ENCODE measurements at regions not wholly inside any gene's neighbourhood (a gene's known extent, or its start where the extent isn't known, plus 50 kb on each side); places are given as distances from the start of the nearest gene placed in this dataset.
"Not testable (repeated sequence)": the region's sequence is repeated elsewhere in the genome, so short reads cannot be mapped to it uniquely, and the experiment has no call there.

DNA sequence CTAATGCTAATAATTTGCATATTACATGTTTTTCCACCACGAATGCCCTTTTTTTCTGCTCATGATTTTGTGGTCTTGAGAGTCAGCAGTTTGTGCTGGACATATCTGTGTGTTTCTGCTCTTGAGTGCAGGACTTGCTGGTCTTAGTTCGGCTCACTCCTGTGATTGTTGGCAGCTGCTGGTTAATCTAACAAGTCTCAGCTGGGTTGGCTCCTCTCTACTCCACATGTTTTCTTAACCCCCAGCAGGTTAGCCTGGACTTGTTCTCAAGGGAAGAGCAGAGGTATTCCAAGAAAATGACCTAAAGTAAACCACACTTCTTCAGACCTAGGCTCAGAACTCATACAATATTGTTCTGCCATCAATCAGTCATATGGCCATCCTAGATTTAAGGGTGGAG lies 1238.9 kb downstream of the XPNPEP1 start:
- DNase-seq (ENCODE audit: low spot score): peak; percentile 18

DNA sequence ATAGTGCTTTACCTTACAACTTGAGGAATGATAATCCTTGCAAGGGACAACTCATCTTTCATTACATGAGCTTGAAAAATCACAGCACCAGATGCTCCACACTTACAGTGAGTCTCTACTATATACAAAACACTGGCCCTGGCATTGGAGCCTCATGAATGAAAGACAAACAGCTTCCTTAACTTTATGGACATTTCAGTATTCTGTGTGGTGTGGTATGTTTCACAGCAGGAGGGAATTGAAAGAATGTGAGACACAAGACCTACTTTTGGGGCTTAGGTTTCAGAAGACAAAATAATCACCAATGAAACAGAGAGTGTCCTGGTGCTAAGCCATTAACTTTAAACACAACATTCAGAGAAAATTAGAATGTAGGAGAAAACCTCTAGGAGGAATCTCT lies 1249.6 kb downstream of the XPNPEP1 start:
- no peak for DNase-seq (ENCODE audit: low spot score)

DNA sequence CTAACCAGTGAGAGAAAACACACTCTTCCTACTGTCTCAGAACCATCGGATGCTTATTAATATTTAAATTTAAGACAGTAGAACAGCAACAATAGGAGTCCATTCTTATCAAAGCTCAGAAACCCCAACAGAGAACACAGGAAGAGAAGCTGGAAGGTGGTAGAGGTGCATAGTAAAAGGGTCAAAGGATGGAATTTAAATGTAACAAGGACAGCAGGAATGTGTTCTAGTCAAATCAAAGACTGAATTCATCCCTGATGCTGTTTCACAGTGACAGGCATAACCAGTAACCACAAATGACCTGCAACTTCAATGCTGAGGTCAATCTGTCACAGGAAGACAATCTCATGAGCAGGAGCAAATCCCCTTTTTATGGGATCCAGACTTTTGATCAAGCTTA lies 1259.7 kb downstream of the XPNPEP1 start:
- DNase-seq (ENCODE audit: low spot score): no peak

DNA sequence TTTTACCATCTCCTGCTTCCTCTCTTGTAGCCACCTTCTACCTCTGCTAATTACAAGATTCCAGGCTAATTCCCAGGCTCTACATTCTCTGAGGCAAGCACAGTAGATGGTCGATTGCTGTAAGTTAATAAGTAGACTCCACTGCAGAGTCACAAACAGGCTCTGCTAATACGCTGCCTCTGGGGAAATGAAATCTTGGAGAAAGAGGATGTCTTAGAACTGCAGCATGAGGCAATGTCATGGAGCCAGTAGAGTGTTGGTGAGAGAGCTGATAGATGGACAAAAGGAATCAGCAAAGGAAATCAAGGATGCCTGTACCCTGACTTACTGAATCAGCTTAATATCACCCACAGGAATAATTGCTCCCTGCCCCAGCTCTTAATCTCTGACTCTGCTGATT lies 1260.3 kb downstream of the XPNPEP1 start:
- no peak for DNase-seq (ENCODE audit: low spot score)

DNA sequence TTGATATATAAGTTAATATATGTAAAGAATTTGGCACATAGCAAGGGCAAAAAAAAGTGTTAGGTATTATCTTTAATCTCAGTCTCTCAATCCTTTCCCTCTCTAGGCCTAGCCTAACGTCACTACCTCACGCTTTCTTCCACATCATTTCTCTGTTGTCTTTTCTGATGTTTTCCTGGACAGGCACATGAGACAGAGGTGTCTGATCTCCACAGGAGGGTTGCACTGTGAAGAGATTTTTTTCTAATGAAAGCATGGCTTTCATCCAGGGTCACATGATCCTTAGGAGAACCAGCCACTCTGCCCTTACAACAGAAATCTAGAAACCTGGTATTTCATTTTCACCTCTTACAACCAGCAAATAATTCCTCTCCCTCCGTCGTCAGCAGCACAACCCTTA lies 1268.3 kb downstream of the XPNPEP1 start:
- DNase-seq (ENCODE audit: low spot score): no peak

DNA sequence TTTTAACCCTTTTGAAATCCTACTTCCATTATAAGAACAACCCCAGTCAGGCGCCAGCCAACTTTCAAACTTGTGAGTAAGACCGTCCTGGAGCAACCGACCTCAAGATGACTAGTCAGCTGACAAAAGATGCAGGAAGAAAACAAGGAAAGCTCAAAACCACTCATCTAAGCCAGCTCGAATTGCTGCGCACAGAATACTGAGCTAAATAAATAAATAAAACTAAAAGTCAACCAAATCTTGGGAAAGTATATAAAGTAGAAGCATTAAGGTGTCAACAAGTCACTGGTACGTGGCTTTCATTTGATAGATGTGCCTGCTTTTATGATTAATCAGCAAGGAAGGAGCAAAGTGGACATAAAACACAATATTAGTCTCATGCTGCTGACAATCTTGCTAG lies 1269.8 kb downstream of the XPNPEP1 start:
- peak; percentile 1 for DNase-seq (ENCODE audit: low spot score)

DNA sequence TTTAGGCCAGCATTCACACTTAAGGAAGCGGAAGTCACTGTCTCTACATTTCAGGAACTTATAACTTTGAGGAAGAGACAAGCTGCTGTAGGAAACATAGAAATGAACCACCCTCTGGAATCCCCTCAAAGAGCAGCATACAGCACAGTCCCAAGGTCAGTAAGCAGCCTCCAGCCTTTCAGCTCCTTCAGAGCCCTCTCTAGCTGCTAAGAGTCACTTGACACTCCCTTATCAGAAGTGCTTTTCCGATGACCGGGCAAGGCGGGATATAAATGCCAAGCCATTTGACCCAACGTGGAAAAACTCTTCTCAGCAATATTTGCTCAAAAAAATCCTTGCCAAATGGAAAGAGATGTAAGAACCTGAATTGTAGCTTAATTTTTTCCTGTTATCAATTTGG lies 1284.3 kb downstream of the XPNPEP1 start:
- DNase-seq (ENCODE audit: low spot score): no peak

DNA sequence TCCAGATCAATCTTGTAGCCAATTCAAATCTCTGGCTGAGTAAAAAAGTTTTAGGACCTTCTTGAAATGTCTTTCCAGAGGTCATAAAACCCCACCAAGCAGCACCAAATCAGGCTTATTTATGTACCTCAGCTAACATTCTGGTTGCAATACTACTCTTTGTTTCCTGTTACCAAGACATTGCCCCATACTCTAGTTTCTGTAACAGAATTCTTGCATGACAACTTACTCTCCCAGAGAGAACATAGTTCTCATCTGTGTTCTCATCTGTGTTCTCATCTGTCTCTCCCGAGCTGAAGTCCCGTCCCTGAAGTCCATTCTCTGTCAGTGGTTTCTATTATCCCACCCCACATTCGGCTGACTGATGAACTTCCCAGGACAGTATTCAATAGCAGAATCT lies 1285.1 kb downstream of the XPNPEP1 start:
- no peak for DNase-seq (ENCODE audit: low spot score)

DNA sequence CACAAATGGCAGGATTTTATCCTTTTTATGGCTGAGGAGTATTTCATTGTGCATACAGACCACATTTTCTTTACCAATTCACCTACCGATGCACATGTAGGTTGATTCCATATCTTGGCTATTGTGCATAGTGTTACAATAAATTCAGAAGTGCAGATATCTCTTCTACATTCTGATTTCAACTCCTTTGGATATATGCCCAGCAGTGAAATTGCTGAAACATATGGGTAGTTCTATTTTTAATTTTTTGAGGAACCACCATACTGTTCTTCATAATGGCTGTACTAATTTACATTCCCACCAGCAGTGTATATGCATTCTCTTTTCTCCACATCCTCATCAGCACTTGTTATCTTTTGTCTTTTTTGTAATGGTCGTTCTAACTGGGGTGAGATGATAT lies 1290.3 kb downstream of the XPNPEP1 start:
- DNase-seq (ENCODE audit: low spot score): no peak

DNA sequence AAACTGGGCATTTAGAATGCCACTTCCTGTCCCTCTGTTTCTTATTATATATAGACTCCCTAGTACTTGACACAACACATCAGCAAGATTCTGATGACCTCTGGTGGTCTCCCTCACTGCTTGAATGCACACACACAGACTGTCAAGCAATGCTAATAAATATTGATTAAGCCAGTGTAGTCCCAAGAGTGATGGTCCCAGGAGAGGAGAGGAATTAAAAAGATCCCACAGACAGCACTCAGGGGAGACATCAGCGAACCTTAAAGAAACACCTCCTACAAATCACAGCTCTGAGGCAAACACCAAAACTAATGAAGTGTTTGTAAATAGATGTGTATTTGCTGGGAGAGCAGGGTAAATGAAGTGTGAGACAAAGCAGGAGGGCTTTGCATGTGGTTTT lies 1291.2 kb downstream of the XPNPEP1 start:
- no peak for DNase-seq (ENCODE audit: low spot score)

DNA sequence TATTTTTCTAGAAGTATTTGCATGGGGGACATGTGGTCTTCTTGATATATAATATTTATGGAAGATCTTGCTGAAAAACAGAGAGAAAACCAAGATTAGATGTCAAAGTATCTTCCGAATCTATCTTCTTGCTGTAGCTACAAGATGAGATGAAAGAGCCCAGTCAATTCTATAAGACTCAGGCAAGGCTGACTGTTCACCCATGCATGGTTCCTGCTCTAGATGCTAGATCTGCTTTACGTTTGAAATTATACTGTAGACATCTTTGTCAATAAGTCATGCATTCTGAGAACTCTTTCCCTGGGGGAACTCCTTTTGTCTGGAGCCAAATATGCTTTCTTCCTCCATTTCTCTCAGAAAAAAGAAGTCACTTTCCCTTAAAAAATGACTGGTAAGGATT lies 1292.0 kb downstream of the XPNPEP1 start:
- no peak for DNase-seq (ENCODE audit: low spot score)

DNA sequence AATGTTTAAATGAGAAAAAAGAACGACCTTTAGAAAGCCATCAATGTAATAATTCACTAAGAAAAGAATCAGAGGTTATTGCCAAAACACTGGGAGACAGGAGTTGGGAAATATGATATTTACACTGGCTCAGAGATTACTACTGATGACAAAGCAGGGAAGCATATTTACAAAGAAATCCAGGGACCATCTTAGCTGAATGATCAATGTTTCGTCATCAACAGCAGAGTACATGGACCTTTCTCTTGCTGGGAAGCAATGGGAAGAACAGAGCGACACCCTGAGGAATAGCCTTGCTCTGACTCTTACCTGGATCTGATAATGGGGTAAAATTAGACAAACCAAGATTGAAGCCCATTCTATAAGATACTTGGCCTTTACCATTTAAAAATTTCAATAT lies 1293.5 kb downstream of the XPNPEP1 start:
- DNase-seq (ENCODE audit: low spot score): no peak

DNA sequence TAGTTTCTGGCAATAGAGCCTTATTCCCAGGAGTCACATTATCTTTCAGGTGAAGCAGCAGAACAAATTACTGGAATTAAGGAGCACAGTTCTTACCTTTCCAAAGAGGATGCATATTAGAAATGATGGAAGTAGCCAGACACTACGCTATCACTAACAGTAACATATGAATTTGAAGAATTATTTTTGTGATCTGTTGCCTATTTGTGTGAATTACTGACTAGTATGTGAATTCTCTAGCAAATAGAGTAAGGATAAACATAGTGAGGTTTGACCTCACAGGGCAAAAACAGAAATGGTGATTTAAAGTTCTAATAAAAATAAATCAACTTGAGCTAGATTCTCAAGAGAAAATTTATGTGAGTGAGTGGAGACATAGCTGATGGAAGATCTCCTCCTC lies 1299.3 kb downstream of the XPNPEP1 start:
- DNase-seq (ENCODE audit: low spot score): no peak

DNA sequence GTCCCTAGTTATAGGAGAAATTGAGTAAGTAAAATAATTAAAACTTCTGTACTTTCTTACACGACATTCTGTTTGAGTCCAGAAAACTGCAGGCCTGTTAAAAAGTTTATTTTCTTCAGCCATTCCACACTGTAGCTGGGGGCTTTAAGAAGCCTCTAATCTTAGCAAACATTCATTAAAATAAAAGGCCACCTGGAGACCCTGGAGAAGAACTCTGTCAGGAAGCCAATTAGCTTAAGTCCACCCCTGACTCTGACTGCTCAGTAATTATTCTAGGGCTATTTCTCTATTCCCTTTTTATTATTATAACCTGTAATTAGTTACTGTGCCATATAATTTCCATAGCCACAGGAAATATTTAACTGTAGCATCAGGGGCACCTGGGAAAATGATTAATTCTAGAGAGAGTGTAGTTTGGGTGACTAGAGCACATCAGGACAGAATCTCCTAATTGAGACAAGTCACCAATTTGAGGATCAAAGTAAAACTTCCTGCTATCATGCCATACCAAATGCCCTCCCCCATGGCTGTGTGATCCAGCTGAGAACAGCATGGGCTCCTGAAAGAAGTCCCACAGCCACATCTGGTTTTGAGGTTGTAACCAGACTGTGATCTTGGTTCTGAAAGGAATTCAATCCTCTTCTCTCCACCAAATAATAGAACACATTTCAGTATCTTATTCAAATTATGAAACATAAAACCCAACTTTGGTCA lies 1302.3 kb downstream of the XPNPEP1 start:
- DNase-seq (ENCODE audit: low spot score): no peak

DNA sequence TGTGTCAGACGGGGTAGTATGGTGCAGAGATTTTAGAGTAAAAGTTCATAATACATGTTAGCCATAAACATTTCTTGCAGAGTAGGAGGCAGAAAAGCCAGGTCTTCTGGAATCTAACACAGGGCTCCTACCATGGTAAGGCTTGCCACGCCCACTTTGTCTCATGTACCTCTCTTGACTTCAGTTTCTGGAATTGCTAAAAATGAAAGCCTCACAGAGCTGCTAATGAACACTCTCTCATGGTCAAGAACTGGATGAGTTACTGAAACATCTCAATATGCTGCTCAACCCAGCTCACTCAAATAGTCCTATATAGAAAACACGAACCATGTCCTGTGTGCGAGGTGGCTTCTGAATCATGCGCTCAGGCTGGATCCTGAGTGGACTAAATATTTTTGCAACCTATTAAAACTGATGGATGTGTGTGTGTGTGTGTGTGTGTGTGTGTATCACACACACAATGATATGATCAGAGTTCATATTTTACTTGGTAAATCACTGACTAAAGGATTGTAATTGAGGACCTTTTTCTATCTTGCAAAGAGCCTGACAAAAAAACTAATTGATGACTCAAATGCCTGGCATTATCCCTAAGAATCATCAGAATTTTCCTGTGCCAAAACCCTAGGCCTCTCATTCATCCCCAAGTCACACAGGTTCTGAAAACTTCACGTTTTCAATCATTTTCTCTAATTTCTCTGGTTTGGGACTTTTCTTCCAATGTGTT lies 1306.6 kb downstream of the XPNPEP1 start:
- no peak for DNase-seq (ENCODE audit: low spot score)

DNA sequence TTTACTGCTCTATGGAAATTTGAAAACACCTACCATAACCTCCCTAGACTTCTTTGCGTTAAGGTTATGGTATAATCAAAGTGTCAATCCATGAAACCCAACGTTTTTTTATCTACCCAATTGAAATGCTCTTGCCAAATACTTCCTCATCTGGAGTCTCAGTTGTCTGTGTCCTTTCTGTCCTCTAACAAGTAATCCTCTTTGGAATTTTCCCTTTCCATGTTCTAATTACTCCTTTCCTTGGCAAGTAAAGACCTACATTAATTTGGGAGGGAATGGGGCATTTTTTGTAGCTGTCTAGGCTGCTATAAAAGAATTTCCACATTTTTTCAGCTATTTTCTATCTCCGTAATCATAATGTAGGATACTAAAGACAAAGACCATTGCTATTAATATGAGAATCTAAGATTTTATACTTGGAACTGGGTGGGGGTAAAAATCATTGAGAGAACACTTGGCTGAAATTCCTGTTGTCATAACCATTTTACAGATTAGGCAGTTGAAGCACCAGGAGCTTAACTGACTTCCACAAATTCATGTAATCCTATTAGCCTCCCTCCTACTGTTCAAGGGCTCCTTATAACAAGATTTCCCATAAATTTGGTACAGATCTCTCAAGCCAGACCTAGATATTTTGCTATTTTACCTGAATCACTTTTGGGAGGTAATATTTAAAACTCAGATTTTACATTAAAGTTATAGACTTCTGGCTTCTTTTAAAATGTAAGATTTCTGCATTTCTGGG lies 1307.6 kb downstream of the XPNPEP1 start:
- DNase-seq (ENCODE audit: low spot score): no peak

DNA sequence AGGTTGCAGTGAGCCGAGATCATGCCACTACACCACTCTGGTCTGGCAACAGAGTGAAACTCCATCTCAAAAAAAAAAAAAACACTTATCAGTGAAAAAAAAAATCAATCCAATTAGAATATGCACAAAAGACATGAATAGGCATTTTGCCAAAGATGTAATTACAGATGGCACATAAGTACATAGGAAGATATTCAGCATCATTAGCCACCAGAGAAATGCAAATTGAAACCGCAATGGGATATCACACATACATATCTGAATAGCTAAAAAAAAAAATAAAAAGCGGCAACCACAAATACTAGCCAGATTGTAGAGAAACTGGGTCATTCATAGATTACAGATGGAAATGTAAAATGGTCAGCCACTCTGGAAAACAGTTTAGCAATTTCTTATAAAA lies 1310.8 kb downstream of the XPNPEP1 start:
- no peak for DNase-seq (ENCODE audit: low spot score)

DNA sequence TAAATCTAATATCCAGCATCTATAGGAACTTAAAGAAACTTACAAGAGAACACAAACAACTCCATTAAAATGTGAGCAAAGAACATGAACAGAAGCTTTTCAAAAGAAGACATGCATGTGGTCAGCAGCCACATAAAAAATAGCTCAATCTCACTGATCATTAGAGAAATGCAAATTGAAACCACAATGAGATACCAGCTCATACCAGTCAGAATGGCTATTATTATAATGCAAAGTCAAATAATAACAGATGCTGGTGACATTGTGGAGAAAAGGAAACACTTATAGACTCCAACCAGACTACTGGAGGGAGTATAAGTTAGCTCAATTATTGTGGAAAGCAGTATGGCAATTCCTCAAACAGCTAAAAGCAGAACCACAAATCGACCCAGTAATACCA lies 1314.5 kb downstream of the XPNPEP1 start:
- no peak for DNase-seq (ENCODE audit: low spot score)

DNA sequence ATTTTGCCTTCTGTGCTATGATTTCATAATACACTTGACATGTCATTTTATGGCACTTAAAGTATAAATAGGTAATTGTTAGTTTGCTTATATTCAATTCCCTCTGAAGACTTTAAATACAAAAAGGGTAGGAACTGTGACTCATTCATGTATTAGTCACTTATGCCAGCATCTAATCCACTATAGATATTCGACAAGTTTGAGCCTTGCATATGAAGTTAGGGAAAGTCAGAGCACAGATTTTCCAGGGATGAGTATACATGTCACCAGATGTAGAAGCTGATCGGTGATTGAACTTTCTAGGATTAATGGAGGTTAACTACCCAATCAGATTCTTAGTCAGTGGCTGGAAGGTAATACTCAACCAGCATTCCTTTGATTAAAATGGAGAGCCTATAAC lies 1321.5 kb downstream of the XPNPEP1 start:
- DNase-seq (ENCODE audit: low spot score): peak; percentile 57

DNA sequence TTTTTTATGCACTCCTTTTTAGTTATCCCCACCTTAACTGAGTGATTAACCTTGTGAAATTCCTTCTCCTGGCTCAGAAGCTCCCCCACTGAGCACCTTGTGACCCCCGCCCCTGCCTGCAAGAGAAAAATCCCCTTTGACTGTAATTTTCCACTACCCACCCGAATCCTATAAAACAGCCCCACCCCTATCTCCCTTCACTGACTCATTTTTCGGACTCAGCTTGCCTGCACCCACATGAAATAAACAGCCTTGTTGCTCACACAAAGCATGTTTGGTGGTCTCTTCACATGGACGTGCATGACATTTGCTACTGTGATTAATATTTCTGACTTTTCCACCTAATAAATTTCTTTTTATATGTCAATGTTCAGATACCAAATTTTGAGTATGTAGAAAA lies 1322.8 kb downstream of the XPNPEP1 start:
- DNase-seq (ENCODE audit: low spot score): not testable (repeated sequence)

DNA sequence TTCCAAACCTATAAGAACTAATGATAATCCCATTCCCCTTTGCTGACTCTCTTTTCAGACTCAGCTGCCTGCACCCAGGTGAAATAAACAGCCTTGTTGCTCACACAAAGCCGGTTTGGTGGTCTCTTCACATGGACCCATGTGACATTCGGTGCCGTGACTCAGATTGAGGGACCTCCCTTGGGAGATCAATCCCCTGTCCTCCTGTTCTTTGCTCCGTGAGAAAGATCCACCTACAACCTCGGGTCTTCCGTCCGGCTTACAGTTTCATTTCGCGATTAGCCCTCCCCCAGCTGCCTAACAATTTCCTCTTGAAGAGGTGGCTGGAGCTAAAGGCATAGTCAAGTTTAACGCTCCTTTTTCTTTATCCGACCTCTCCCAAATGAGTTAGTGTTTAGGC lies 1324.0 kb downstream of the XPNPEP1 start:
- DNase-seq (ENCODE audit: low spot score): peak; percentile 35

DNA sequence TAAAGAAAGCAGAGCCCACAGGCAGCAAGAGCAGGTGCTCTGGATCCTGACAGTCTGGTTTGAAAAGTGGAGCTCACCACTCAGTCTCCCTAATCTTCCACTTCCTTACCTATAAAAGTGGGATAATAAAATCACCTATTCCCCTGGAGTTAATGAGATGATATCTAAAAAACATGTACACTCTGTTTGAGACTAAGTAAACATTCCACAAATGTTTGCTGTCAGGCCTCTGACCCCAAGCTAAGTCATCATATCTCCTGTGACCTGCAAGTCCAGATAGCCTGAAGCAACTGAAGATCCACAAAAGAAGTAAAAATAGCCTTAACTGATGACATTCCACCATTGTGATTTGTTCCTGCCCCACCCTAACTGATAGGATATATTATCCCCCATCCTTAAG lies 1324.5 kb downstream of the XPNPEP1 start:
- peak; percentile 88 for DNase-seq (ENCODE audit: low spot score)

DNA sequence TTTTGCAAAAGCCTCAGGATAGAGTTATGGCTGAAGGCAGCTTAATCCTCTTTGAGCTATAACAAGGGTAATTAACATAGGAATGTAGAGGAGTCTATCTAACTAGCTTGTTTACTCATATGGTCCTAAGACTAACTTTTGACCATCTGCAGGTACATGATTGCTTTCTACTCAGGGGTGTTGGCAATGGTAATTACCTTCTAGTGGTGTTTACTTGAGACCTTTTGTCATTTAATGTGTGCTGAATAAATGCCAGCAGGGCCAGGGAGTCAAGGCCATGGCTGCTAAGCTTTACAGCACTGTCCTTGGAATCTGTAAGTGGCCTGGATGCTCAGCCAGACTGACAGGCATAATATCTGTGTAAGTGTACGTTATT lies 1325.0 kb downstream of the XPNPEP1 start:
- no peak for DNase-seq (ENCODE audit: low spot score)

Data from kidney tubule cell (primary cell).